ENCODE measurements at regions not wholly inside any gene's neighbourhood (a gene's known extent, or its start where the extent isn't known, plus 50 kb on each side); places are given as distances from the start of the nearest gene placed in this dataset.
A peak's percentile ranks its signal among the peaks of the same experiment; 100 is the strongest.

DNA sequence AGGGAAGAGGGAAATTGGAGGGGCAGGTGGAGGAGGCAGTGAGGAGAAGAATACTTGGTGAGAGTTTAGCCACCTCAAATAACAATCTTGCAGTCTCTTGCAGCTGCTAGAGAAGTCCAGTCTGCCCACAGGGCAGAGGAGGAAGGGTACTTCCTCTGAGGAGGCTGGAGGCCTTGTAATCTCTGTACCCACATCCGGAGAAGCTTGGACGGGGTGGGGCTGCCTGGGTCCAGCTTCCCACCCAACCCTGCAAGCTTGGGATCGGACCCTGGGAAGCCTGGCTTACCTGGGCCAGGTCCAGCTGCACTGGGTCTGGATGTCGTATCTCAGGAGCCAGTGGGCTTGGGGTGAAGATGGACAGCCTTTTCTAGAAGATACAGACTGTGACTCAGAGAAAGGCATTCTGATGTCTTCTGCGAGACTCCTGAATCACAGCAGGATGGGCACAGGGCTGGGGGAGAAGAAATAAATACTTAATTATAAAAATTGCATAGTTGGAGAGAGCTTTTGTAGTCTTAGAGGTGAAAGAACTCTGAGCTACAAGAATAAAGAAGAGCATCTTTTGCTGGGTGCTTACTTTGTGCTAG lies 111.8 kb upstream of the JUN start:
- H3K27me3 ChIP-seq (ENCODE audit: low read depth, low read length): no peaks in the 10 kb centered on the region
- H3K4me3 ChIP-seq (ENCODE audit: low read depth in 1 of 2, low read length in 2 of 2): no peak overlapping the region
- no peaks in the 10 kb centered on the region for H3K36me3 ChIP-seq (ENCODE audit: control insufficient read depth in 1 of 2, insufficient read depth in 2 of 2, low read length in 2 of 2)
- no peaks in the 10 kb centered on the region for H3K9me3 ChIP-seq (ENCODE audit: control insufficient read depth in 1 of 2, low read length in 2 of 2)
- peaks cover 42 to 43% of the 10 kb centered on the region in 2 donors for H3K4me1 ChIP-seq (ENCODE audit: control insufficient read depth in 1 of 2, insufficient read depth in 2 of 2, low read length in 2 of 2)
- H3K27ac ChIP-seq (ENCODE audit: low read length): peak overlapping the region; percentile 42

DNA sequence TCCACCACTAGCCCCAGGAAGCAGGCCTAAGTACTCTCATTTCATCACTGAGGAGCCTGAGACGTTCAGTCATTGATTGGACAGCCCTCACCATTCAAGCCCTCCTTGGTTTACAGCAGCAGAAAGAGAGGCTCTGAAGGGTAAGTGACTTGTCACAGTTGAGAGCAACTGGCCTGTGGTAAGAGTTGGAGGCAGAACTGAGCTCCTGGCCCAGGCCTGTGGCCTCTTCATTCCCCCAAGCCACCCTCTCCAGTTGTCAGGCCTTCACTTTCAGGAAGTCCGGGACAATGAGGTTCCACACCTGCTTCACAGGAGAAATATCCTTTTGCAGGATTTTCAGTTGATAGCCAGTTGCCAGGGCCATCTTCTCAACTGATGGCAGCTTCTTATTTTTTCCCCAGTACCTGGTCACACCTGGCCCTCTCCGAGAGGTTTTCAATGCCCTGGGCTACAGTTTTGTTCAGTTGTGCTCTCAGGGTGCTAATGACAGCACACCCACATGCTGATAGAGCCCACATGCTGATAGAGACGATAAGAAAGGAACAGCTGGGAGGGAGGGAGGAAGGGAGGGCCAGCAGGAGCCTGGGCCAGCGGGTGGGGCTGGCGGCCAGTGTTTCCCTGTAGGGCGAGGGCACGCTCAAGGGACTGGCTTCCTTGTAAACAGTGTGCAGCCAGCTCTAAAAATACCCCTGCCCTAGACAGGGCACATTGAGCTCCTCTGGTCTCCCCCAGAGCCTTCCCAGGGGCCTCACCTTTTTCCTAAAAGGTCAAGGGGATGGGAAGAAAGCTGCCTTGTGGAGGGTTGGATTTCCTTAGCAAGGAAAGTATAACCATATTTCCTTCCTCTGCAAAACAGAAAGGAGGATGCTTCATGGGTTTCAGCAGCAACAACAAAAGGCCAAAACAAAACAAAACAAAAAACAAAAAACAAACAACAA lies 112.7 kb upstream of the JUN start:
- Histone ChIP-seq H3K4me3 (ENCODE audit: low read depth in 1 of 2, low read length in 2 of 2) (no peak overlapping the region), H3K27me3 (ENCODE audit: low read depth, low read length) (no peaks in the 10 kb centered on the region), H3K4me1 (ENCODE audit: control insufficient read depth in 1 of 2, insufficient read depth in 2 of 2, low read length in 2 of 2) (peaks cover 42 to 43% of the 10 kb centered on the region in 2 donors), H3K27ac (ENCODE audit: low read length) (peak overlapping the region; percentile 66), H3K9me3 (ENCODE audit: control insufficient read depth in 1 of 2, low read length in 2 of 2) (no peaks in the 10 kb centered on the region), H3K36me3 (ENCODE audit: control insufficient read depth in 1 of 2, insufficient read depth in 2 of 2, low read length in 2 of 2) (no peaks in the 10 kb centered on the region)

GRCh38 chr1:58898739-58899586 lies 115.1 kb upstream of the JUN start:
- Histone ChIP-seq H3K36me3 (ENCODE audit: control insufficient read depth in 1 of 2, insufficient read depth in 2 of 2, low read length in 2 of 2) (no peaks in the 10 kb centered on the region), H3K4me1 (ENCODE audit: control insufficient read depth in 1 of 2, insufficient read depth in 2 of 2, low read length in 2 of 2) (peaks cover 39 to 42% of the 10 kb centered on the region in 2 donors), H3K27ac (ENCODE audit: low read length) (peak overlapping the region; percentile 33), H3K27me3 (ENCODE audit: low read depth, low read length) (no peaks in the 10 kb centered on the region), H3K4me3 (ENCODE audit: low read depth in 1 of 2, low read length in 2 of 2) (no peak overlapping the region), H3K9me3 (ENCODE audit: control insufficient read depth in 1 of 2, low read length in 2 of 2) (no peaks in the 10 kb centered on the region)

DNA sequence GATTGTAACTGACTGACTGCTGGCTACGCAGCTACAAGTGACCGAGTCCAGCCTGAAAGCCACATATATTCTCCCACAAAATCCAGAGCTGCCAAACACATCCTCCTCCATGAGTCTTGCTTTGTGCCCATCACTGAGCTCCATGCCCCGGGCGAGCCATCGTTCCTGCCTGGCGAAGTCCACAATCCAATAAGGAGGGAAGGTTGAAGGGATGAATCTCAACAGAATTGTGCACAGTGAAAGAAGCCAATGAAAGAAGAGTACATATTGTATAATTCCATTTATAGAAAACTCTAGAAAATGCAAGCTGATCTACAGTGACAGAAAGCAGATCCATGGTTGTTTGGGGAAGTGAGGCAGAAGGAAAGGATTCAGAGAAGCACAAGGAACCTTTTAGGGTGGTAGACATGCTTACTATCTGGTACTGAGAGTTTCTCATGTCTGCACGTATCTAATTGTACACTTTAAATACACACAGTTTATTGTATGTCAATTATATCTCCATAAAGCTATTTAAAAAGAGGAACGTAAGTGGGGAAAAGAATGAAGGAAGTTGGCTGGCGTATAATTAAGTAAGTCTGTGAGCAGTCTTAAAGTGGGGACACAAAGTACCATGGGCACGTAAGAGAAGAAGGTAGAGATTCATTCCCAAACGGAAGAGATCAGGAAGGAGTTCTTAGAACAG lies 115.9 kb upstream of the JUN start:
- Histone ChIP-seq H3K4me1 (ENCODE audit: control insufficient read depth in 1 of 2, insufficient read depth in 2 of 2, low read length in 2 of 2) (peaks cover 39 to 42% of the 10 kb centered on the region in 2 donors), H3K27me3 (ENCODE audit: low read depth, low read length) (no peaks in the 10 kb centered on the region), H3K9me3 (ENCODE audit: control insufficient read depth in 1 of 2, low read length in 2 of 2) (no peaks in the 10 kb centered on the region), H3K4me3 (ENCODE audit: low read depth in 1 of 2, low read length in 2 of 2) (no peak overlapping the region), H3K36me3 (ENCODE audit: control insufficient read depth in 1 of 2, insufficient read depth in 2 of 2, low read length in 2 of 2) (no peaks in the 10 kb centered on the region), H3K27ac (ENCODE audit: low read length) (peak overlapping the region; percentile 33)

DNA sequence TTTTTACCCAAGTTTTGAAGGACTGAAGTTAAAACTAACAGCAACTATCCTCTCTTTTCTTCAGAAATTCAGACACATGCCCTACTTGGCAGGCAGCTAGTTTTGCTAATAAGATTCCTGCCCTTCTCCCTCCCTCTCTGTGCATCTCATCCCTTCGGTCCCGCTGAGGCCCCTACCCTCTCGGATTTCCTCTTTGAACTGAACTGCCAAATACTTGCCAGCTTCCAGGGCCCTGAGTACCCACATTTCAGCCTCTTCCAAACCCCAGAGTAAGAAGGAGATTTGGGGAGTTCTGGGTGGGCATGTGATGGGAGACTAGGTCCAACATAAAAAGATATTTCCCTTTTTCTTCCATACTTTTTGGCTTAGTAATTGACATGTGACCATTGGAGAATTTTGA lies 116.5 kb upstream of the JUN start:
- Histone ChIP-seq H3K36me3 (ENCODE audit: control insufficient read depth in 1 of 2, insufficient read depth in 2 of 2, low read length in 2 of 2) (no peaks in the 10 kb centered on the region), H3K4me1 (ENCODE audit: control insufficient read depth in 1 of 2, insufficient read depth in 2 of 2, low read length in 2 of 2) (peaks cover 33 to 36% of the 10 kb centered on the region in 2 donors), H3K27ac (ENCODE audit: low read length) (no peak overlapping the region), H3K4me3 (ENCODE audit: low read depth in 1 of 2, low read length in 2 of 2) (no peak overlapping the region), H3K27me3 (ENCODE audit: low read depth, low read length) (no peaks in the 10 kb centered on the region), H3K9me3 (ENCODE audit: control insufficient read depth in 1 of 2, low read length in 2 of 2) (no peaks in the 10 kb centered on the region)

DNA sequence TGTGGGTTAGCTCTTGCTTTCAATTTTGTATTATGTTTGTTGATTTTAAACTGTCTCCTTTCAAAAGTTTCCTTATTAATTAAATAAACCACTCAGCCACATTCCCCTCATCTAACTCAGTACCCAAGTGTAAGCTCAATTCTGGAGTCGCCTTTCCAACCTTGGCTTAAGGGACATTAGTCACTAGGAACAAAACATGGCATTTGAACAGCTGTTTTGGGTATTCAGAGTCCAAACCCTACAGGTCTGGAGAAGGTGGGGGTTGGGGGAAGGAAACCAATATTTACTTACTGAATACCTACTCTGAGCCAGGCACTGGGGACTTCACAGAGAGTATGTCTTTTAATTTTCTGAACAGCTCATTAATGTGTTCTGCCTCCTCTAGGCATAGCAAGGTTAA lies 117.2 kb upstream of the JUN start:
- Histone ChIP-seq H3K27ac (ENCODE audit: low read length) (peak overlapping the region; percentile 19), H3K9me3 (ENCODE audit: control insufficient read depth in 1 of 2, low read length in 2 of 2) (no peaks in the 10 kb centered on the region), H3K4me1 (ENCODE audit: control insufficient read depth in 1 of 2, insufficient read depth in 2 of 2, low read length in 2 of 2) (peaks cover 30% of the 10 kb centered on the region in 2 donors), H3K27me3 (ENCODE audit: low read depth, low read length) (no peaks in the 10 kb centered on the region), H3K36me3 (ENCODE audit: control insufficient read depth in 1 of 2, insufficient read depth in 2 of 2, low read length in 2 of 2) (no peaks in the 10 kb centered on the region), H3K4me3 (ENCODE audit: low read depth in 1 of 2, low read length in 2 of 2) (no peak overlapping the region)

GRCh38 chr1:58902830-58903513 lies 119.1 kb upstream of the JUN start:
- Histone ChIP-seq H3K4me3 (ENCODE audit: low read depth in 1 of 2, low read length in 2 of 2) (peak overlapping the region; percentile 51 to 71), H3K27me3 (ENCODE audit: low read depth, low read length) (no peaks in the 10 kb centered on the region), H3K27ac (ENCODE audit: low read length) (peak overlapping the region; percentile 98), H3K36me3 (ENCODE audit: control insufficient read depth in 1 of 2, insufficient read depth in 2 of 2, low read length in 2 of 2) (no peaks in the 10 kb centered on the region), H3K9me3 (ENCODE audit: control insufficient read depth in 1 of 2, low read length in 2 of 2) (no peaks in the 10 kb centered on the region), H3K4me1 (ENCODE audit: control insufficient read depth in 1 of 2, insufficient read depth in 2 of 2, low read length in 2 of 2) (peaks cover 13 to 17% of the 10 kb centered on the region in 2 donors)

DNA sequence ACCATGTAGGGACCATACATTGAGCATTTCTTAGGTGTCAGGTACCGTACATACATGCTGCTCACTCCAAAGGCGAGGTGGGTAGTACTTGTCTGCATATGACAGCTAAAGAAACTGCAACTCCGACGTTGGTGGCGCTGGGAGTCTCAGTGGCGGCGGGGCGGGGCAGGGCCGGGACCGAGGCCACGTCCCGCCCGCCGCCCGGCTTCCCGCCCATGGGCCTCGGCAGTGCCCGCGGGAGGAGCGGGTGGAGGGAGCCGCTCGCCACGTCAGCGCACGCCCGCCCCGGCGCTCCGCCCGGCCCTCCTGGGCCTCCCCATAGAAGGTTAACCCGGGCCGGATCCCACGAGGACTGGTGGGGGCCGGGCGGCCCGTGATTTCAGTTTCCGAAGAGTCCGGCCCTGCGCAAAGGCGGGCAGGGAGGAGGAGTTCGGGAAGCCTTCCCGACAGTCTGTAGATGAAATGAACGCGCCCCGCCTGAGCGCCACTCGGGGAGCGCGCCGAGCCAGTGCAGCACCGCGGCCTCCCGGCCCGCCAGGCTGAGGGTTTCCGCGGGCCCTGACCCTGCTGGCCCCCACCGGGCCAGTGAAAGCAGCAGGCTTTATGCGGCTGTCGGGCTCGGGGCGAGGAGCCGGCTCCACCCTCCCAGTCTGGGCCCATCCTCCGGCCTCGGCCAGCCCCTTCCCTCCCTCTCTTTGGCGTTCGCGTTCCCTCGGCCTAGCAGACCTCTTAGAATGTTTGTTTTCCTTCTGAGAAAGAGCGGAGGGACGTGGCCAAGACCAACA lies 119.9 kb upstream of the JUN start:
- peaks cover 13 to 17% of the 10 kb centered on the region in 2 donors for H3K4me1 ChIP-seq (ENCODE audit: control insufficient read depth in 1 of 2, insufficient read depth in 2 of 2, low read length in 2 of 2)
- H3K27ac ChIP-seq (ENCODE audit: low read length): peak overlapping the region; percentile 98
- H3K4me3 ChIP-seq (ENCODE audit: low read depth in 1 of 2, low read length in 2 of 2): peak overlapping the region; percentile 51 to 71
- H3K9me3 ChIP-seq (ENCODE audit: control insufficient read depth in 1 of 2, low read length in 2 of 2): no peaks in the 10 kb centered on the region
- no peaks in the 10 kb centered on the region for H3K27me3 ChIP-seq (ENCODE audit: low read depth, low read length)
- no peaks in the 10 kb centered on the region for H3K36me3 ChIP-seq (ENCODE audit: control insufficient read depth in 1 of 2, insufficient read depth in 2 of 2, low read length in 2 of 2)

GRCh38 chr1:58904299-58905125 lies 120.7 kb upstream of the JUN start:
- H3K27ac ChIP-seq (ENCODE audit: low read length): peak overlapping the region; percentile 98
- H3K9me3 ChIP-seq (ENCODE audit: control insufficient read depth in 1 of 2, low read length in 2 of 2): no peaks in the 10 kb centered on the region
- peaks cover 6 to 9% of the 10 kb centered on the region in 2 donors for H3K4me1 ChIP-seq (ENCODE audit: control insufficient read depth in 1 of 2, insufficient read depth in 2 of 2, low read length in 2 of 2)
- peak overlapping the region; percentile 51 to 71 for H3K4me3 ChIP-seq (ENCODE audit: low read depth in 1 of 2, low read length in 2 of 2)
- no peaks in the 10 kb centered on the region for H3K36me3 ChIP-seq (ENCODE audit: control insufficient read depth in 1 of 2, insufficient read depth in 2 of 2, low read length in 2 of 2)
- H3K27me3 ChIP-seq (ENCODE audit: low read depth, low read length): no peaks in the 10 kb centered on the region

Measured in muscle layer of duodenum (tissue), 2 donors.